COLO668 (cell line): ENCODE measurements at regions not wholly inside any gene's neighbourhood (a gene's known extent, or its start where the extent isn't known, plus 50 kb on each side); places are given as distances from the start of the nearest gene placed in this dataset.
"Not testable (repeated sequence)": the region's sequence is repeated elsewhere in the genome, so short reads cannot be mapped to it uniquely, and the experiment has no call there.

Experiments
- DNase-seq: peaks from one replicate; lab custom pipeline; 2025; ENCODE audit not compliant: unreplicated experiment; lab: John Stamatoyannopoulos, UW

- DNase-seq: not testable (repeated sequence)
Measured at GRCh38 chr15:20203649-20204150, 337.9 kb downstream of the GOLGA6L6 start.

GRCh38 chr15:20194591-20195198 lies 346.9 kb downstream of the GOLGA6L6 start:
- not testable (repeated sequence) for DNase-seq

GRCh38 chr15:20192982-20193929 lies 348.3 kb downstream of the GOLGA6L6 start:
- DNase-seq: not testable (repeated sequence)

DNA sequence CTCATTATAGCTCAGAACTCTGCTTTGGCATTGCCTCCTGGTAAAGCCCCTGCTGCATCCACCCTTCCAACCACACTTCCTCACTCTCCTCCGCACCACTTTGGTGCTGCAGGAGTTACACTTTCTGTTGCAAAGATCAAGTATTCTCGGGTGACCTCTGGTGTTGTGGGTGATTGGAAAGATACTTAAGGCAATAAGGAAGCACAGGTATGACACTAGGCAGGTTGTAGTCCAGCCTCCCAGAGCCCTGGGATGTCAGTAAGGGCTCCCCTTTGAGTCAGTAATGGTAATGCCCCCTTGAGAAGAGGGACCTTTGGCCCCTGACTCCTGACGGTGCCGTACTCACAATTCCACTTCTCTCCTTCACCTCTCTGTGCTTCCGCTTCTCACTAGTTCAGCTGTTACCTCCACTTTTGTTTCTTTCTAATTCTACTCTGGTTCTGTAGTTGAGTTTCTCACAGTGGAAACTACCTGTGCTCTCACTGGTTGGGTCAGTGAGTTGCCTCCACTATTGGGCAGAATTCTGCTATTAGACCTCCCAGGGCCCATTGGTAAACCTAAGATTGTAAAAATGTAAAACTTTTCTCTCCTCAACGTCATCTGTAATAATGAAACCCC lies 350.0 kb downstream of the GOLGA6L6 start:
- not testable (repeated sequence) for DNase-seq

- DNase-seq: not testable (repeated sequence)
Measured at GRCh38 chr15:20188611-20189010, 353.0 kb downstream of the GOLGA6L6 start.

GRCh38 chr15:20187370-20188355 lies 353.9 kb downstream of the GOLGA6L6 start:
- not testable (repeated sequence) for DNase-seq

DNA sequence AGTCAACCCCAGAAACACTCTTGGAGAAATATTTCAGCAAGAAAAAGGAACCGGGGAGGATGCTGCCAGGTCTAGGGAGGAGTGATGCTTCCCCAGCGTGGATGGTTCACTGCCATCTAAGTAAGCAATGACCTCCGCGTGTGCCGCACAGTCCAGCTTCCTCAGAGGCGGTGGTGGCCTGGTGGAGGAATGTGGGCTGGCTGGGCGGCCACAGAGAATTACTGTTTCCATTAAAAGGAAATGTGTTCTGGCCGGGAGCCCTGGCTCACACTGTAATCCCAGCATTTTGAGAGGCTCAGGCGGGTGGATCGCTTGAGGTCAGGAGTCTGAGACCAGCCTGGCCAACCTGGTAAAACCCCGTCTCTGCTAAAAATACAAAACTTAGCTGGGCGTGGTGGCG lies 356.7 kb downstream of the GOLGA6L6 start:
- DNase-seq: not testable (repeated sequence)

DNA sequence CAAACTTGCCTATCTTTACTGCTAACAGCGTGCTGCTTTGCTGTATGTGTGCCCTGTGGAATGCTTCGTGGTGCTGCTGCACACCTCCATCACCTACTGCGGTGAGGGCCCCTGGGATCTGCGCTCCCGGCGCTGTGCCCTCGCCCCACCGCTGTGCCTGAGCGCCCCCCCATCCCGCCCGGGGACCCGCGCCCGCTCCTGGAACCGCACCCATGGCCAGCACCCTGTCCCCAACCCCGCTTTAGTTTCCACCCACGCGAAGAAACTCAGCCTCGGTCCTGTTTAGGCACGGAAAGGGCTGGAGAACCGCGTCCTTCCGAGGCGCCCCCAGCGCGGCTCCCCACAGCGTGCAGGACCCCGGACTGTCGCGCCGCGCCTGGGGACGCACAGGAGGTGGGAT lies 373.4 kb downstream of the GOLGA6L6 start:
- not testable (repeated sequence) for DNase-seq

- DNase-seq: not testable (repeated sequence)
Measured at GRCh38 chr15:20153528-20153927, 388.1 kb downstream of the GOLGA6L6 start.

- DNase-seq: not testable (repeated sequence)
Measured at GRCh38 chr15:20148679-20149078, 392.9 kb downstream of the GOLGA6L6 start.

- DNase-seq: not testable (repeated sequence)
Measured at GRCh38 chr15:20148008-20148407, 393.6 kb downstream of the GOLGA6L6 start.

GRCh38 chr15:20144333-20145036 lies 397.1 kb downstream of the GOLGA6L6 start:
- DNase-seq: not testable (repeated sequence)

GRCh38 chr15:20142906-20143305 lies 398.7 kb downstream of the GOLGA6L6 start:
- DNase-seq: not testable (repeated sequence)

GRCh38 chr15:20142410-20142809 lies 399.2 kb downstream of the GOLGA6L6 start:
- not testable (repeated sequence) for DNase-seq

GRCh38 chr15:20124668-20125067 lies 416.9 kb downstream of the GOLGA6L6 start:
- DNase-seq: not testable (repeated sequence)

DNA sequence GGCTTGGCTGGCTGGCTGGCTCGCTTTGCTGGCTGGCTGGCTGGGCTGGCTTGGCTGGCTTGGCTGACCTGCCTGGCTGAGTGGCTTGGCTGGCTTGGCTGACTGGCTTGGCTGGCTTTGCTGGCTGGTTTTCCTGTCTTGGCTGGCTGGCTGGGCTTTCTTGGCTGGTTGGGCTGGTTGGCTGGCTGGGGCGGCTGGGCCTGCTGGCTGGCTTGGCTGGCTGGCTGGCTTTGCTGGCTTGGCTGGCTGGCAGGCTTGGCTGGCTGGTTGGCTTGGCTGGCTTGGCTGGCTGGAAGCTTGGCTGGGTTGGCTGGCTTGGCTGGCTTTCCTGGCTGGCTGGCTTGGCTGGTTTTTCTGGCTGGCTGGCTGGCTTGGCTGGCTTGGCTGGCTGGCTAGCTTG lies 435.6 kb downstream of the GOLGA6L6 start:
- no peak for DNase-seq

DNA sequence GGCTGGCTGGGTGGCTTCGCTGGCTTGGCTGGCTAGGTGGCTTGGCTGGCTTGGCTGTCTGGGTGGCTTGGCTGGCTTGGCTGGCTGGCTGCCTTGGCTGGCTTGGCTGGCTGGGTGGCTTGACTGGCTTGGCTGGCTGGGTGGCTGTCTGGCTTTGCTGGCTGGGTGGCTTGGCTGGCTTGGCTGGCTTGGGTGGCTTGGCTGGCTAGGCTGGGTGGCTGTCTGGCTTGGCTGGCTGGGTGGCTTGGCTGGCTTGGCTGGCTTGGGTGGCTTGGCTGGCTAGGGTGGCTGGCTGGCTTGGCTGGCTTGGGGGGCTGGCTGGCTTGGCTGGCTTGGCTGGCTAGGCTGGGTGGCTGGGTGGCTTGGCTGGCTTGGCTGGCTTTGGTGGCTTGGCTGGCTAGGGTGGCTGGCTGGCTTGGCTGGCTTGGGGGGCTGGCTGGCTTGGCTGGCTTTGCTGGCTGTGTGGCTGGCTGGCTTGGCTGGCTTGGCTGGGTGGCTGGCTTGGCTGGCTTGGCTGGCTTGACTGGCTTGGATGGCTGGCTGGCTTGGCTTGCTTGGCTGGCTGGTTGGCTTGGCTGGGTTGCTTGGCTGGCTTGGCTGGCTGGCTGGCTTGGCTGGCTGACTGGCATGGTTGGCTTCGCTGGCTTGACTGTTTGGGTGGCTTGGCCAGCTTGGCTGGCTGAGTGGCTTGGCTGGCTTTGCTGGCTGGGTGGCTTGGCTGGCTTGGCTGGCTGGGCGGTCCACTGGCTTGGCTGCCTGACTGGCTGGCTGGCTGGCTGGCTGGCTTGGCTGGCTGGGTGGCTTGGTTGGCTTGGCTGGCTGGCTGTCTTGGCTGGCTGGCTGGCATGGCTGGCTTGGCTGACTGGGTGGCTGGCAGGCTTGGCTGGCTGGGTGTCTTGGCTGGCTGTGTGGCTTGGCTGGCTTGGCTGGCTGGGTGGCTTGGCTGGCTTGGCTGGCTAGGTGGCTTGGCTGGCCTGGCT lies 436.3 kb downstream of the GOLGA6L6 start:
- DNase-seq: not testable (repeated sequence)

GRCh38 chr15:20104551-20104950 lies 437.0 kb downstream of the GOLGA6L6 start:
- not testable (repeated sequence) for DNase-seq
